Gastroesophageal sphincter (tissue), 4 donors: ENCODE measurements at regions not wholly inside any gene's neighbourhood (a gene's known extent, or its start where the extent isn't known, plus 50 kb on each side); places are given as distances from the start of the nearest gene placed in this dataset.
"Not testable (repeated sequence)": the region's sequence is repeated elsewhere in the genome, so short reads cannot be mapped to it uniquely, and the experiment has no call there.

Experiments used
- ATAC-seq: fragments of 150-250 bp; one replicate; pipeline ENCODE4 v1.9.1; 2016; ENCODE audit warnings: mild to moderate bottlenecking, moderate library complexity
- H3K27ac ChIP-seq, 4 donors: fragments of 200-600 bp; sonication (generic) in 3 of 4; 1 replicate in 3 of 4; 2 replicates in 1 of 4; pipeline ENCODE4 v1.5.1; 2016 to 2019
- H3K27me3 ChIP-seq: fragments of 200-600 bp; sonication (generic); one replicate; pipeline ENCODE4 v1.5.1; 2019
- H3K36me3 ChIP-seq, 2 donors: fragments of 200-600 bp; sonication (generic); one replicate each; pipeline ENCODE4 v1.5.1; 2019; ENCODE audit warnings: control low read depth in 1 of 2
- H3K4me1 ChIP-seq, 3 donors: fragments of 200-600 bp; sonication (generic); 1 replicate in 2 of 3; 2 replicates in 1 of 3; pipeline ENCODE4 v1.5.1; 2016 to 2019; ENCODE audit warnings: control low read depth in 2 of 3
- H3K4me3 ChIP-seq, 2 donors: fragments of 200-600 bp; sonication (generic); one replicate each; pipeline ENCODE4 v1.5.1; 2019; ENCODE audit warnings: mild to moderate bottlenecking in 1 of 2, moderate library complexity in 1 of 2
- H3K9me3 ChIP-seq, 3 donors: fragments of 200-600 bp; sonication (generic); one replicate each; pipeline ENCODE4 v1.5.1; 2017 to 2019; ENCODE audit warnings: control low read depth in 2 of 3
- CTCF ChIP-seq, 4 experiments: fragments of 200-600 bp in 2 of 4; fragments of 450-650 bp in 2 of 4; sonication (generic) in 1 of 4; IDR thresholded peaks; one replicate each; pipeline ENCODE4 v1.5.1; 2017 to 2019; ENCODE audit warnings: antibody characterized with exemption in 4 of 4, mild to moderate bottlenecking in 2 of 4, moderate library complexity in 2 of 4
- EP300 ChIP-seq: sonication (generic); formaldehyde crosslinking; IDR thresholded peaks from one replicate; pipeline ENCODE4 v1.6.1; 2017; ENCODE audit warnings: antibody characterized with exemption, mild to moderate bottlenecking
- POLR2A ChIP-seq, 2 donors: fragments of 450-650 bp; IDR thresholded peaks; one replicate each; pipeline ENCODE4 v1.6.1; 2017; ENCODE audit warnings: antibody characterized with exemption in 2 of 2, mild to moderate bottlenecking in 2 of 2, moderate library complexity in 1 of 2
- POLR2AphosphoS5 ChIP-seq: sonication (generic); formaldehyde crosslinking; IDR thresholded peaks from one replicate; pipeline ENCODE4 v1.6.1; 2017; ENCODE audit warnings: antibody characterized with exemption
- WGBS, 2 donors: methylation state at CpG; one replicate each; pipeline ENCODE4 v1.1.5; 2018; ENCODE audit warnings: low coverage in 1 of 2; 5-methylcytosine and 5-hydroxymethylcytosine counted together

GRCh38 chr9:108033976-108034964, 544.7 kb upstream of the KLF4 start:
- no peaks in the 10 kb centered on the region for H3K9me3 ChIP-seq
- 37 to 40% methylated on average over 2 to 4 of the region's 5 CpGs for WGBS, 2 donors
- TF ChIP-seq POLR2AphosphoS5 (peak; percentile 73), POLR2A (IDR thresholded peaks at IDR 0.05) (no peak), CTCF (IDR thresholded peaks at IDR 0.05) (no peak), EP300 (no peak)
- H3K27ac ChIP-seq, result peak overlapping the region in 3 of 4 donors; percentile 49 to 65 (median 52)
- H3K36me3 ChIP-seq, result no peaks in the 10 kb centered on the region
- no peaks in the 10 kb centered on the region for H3K27me3 ChIP-seq
- no peak overlapping the region for H3K4me3 ChIP-seq
- peaks cover 0 to 16% (median 3%) of the 10 kb centered on the region in 3 donors for H3K4me1 ChIP-seq
- ATAC-seq, result peak; percentile 90

- WGBS, 2 donors, result 72% methylated on average over 7 of the region's 9 CpGs; no CpG with 5 or more reads in 1 of the 2 donors
- not testable (repeated sequence) for H3K27me3 ChIP-seq, H3K4me3 ChIP-seq, H3K9me3 ChIP-seq, H3K36me3 ChIP-seq, H3K27ac ChIP-seq, ATAC-seq
- H3K4me1 ChIP-seq, result peaks cover 0 to 16% (median 3%) of the 10 kb centered on the region in 3 donors
Observed at GRCh38 chr9:108032079-108032478, 542.5 kb upstream of the KLF4 start.

GRCh38 chr9:108031221-108031620, 541.7 kb upstream of the KLF4 start:
- not testable (repeated sequence) for H3K36me3 ChIP-seq, H3K4me3 ChIP-seq, H3K9me3 ChIP-seq, ATAC-seq, H3K27me3 ChIP-seq, H3K27ac ChIP-seq
- 96 to 100% methylated on average over 3 to 10 of the region's 11 CpGs for WGBS, 2 donors
- peaks cover 0 to 16% (median 3%) of the 10 kb centered on the region in 3 donors for H3K4me1 ChIP-seq

GRCh38 chr9:108026718-108027117, 537.1 kb upstream of the KLF4 start:
- not testable (repeated sequence) for H3K4me1 ChIP-seq, H3K27ac ChIP-seq, H3K4me3 ChIP-seq, ATAC-seq, H3K27me3 ChIP-seq, H3K36me3 ChIP-seq, H3K9me3 ChIP-seq
- 94 to 100% methylated on average over 2 of the region's 4 CpGs for WGBS, 2 donors

GRCh38 chr9:108024604-108025003, 535.0 kb upstream of the KLF4 start:
- TF ChIP-seq POLR2AphosphoS5 (no peak), EP300 (no peak), CTCF (IDR thresholded peaks at IDR 0.05) (no peak), POLR2A (IDR thresholded peaks at IDR 0.05) (no peak)
- Histone ChIP-seq H3K27me3 (no peaks in the 10 kb centered on the region), H3K9me3 (no peaks in the 10 kb centered on the region), H3K4me3 (no peak overlapping the region), H3K4me1 (no peaks in the 10 kb centered on the region), H3K27ac (no peak overlapping the region), H3K36me3 (no peaks in the 10 kb centered on the region)
- no peak for ATAC-seq

- Histone ChIP-seq H3K4me3 (no peak overlapping the region), H3K27me3 (no peaks in the 10 kb centered on the region), H3K9me3 (no peaks in the 10 kb centered on the region), H3K27ac (no peak overlapping the region), H3K36me3 (no peaks in the 10 kb centered on the region), H3K4me1 (no peaks in the 10 kb centered on the region)
- WGBS, 2 donors, result 37% methylated on average over 4 of the region's 4 CpGs; no CpG with 5 or more reads in 1 of the 2 donors
- no peak for ATAC-seq
- TF ChIP-seq POLR2A (IDR thresholded peaks at IDR 0.05), result no peak
- no peak for TF ChIP-seq EP300
- no peak for TF ChIP-seq CTCF (IDR thresholded peaks at IDR 0.05)
- no peak for TF ChIP-seq POLR2AphosphoS5
Observed at GRCh38 chr9:108022246-108022935, 532.8 kb upstream of the KLF4 start.
